ENCODE measurements at regions not wholly inside any gene's neighbourhood (a gene's known extent, or its start where the extent isn't known, plus 50 kb on each side); places are given as distances from the start of the nearest gene placed in this dataset.

GRCh38 chr1:98374098-98374497, 287.4 kb upstream of the SNX7 start:
- no peak for DNase-seq

GRCh38 chr1:98373056-98373455, 288.5 kb upstream of the SNX7 start:
- no peak for DNase-seq

GRCh38 chr1:98371764-98372163, 289.8 kb upstream of the SNX7 start:
- DNase-seq, result no peak

DNA sequence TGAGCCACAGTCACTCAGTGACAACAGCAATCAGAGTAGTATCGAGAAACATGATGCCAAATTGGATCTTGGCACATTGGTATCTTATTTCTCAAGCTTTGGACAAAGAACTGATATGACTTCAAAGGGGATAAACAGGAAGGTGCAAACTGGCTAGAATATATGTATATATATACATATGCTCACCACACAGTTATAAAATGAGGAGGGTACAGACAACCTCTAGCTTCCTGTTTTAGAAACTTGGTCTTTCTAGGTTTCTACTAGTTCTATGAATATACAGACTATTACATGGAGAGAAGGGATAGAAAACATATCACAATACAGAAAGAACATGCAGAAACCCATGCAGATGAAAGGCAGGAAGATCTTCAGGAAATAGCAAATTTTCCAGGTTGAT, 292.1 kb upstream of the SNX7 start:
- DNase-seq, result no peak

- DNase-seq, result no peak
These were observed 292.5 kb upstream of the SNX7 start for GRCh38 chr1:98368995-98369394.

- no peak for DNase-seq
These were observed 294.1 kb upstream of the SNX7 start for GRCh38 chr1:98367426-98367825.

DNA sequence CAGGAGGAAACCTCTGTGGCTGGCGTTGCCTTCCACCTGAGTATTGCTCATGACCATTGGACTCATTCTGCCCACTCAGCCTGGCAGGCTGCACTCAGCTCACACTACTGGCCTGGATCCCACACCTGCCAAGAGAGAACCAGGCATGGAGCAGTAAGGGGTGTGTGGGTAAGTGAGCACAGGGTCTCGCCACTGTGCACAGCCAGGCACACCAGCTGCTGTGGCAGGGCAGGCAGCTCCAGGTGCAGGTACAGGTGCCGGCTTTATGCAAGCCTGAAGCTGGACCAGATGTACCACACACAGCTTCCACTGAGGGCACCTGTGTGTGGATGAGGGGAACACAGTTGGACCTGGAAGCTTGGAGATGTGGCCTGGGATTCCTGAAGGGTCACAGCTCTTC, 295.2 kb upstream of the SNX7 start:
- no peak for DNase-seq

GRCh38 chr1:98364544-98364943, 297.0 kb upstream of the SNX7 start:
- no peak for DNase-seq

DNA sequence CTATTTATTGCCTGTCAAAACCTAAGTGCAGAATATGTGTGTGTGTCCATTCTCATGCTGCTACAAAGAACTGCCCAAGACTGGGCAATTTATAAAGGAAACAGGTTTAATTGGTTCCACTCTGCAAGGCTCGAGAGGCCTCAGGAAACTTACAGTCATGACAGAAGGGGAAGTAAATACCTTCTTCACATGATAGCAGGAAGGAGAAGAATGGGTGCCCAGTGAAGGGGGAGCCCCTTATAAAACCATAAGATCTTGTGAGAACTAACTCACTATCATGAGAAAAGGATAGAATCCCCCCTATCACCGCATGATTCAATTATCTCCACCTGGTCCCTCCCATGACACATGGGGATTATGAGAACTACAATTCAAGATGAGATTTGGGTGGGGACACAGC, 300.7 kb upstream of the SNX7 start:
- no peak for DNase-seq

- no peak for DNase-seq
These were observed 305.7 kb upstream of the SNX7 start for GRCh38 chr1:98355656-98356383.

- DNase-seq, result no peak
These were observed 309.1 kb upstream of the SNX7 start for GRCh38 chr1:98352378-98352777.

DNA sequence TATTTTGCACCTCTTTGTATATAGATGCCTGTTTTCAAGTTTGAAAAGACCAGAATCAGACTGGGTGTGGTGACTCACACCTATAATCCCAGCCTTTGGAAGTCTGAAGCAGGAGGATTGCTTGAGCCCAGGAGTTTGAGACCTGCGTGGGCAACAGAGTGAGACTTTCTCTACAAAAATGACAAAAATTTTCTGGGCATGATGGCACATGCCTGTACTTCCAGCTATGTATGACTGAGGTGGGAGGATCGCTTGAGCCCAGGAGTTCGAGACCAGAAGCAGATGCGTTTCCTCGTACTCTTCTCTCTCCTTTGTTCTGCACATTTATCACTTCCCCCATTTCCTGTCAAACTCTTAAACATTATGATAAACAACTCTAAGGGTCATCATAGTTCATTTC, 310.0 kb upstream of the SNX7 start:
- DNase-seq, result no peak

DNA sequence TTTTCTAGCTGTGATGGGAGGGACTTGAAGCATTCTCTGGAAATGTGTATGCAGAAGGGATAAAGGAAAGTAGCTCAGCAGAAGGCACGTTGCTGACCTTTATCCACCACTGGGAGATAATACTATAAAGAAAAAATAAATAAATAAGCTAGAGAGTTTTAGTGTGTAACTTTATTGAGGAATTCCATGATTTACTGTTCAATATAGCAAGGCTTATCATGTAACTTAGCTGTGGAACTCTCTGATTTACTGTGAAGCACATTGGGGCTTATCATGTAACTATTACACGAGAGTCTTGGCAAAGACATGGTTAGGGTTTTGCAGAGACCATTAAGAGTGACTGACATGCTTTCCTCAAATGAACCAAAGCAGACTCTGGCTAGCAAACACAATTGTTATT, 316.1 kb upstream of the SNX7 start:
- DNase-seq, result no peak

GRCh38 chr1:98344731-98345130, 316.8 kb upstream of the SNX7 start:
- DNase-seq, result no peak

DNA sequence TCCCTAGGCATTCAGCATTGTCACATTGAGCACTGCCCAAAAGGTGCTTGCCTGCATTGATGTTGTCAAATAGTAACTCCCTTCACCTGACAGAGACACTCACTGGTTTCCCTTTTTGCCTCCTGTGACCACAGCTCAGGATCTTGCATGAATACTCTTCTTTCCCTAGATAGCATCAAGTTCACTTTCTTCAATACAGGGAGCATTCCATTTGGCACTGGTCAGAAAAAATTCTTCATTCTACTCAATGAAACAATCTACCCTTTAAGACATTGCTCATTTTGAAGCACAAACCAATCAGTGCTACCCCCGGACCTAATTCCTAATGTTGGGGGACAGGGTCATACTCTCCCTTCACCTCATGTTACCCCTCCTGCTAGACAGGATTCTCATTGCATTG, 319.0 kb upstream of the SNX7 start:
- no peak for DNase-seq

DNA sequence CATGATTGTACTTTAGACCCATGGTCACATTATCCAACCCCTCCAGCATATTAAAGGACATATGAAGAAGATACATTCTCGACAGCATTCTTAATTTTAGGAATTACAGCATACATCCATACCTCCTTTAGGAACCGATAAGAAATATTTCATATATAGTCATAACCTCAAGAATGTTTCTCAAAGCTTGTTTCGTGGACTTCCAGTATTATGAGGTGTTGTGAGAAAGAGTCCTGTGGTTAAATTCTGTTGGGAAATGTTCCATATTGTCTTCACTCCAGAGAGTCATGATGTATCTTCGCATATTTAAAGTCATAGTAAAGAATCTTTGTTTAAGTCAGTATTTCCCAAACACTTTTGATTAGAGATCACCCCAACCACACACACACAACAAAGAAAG, 321.0 kb upstream of the SNX7 start:
- no peak for DNase-seq

- no peak for DNase-seq
These were observed 324.9 kb upstream of the SNX7 start for GRCh38 chr1:98336472-98337083.

DNA sequence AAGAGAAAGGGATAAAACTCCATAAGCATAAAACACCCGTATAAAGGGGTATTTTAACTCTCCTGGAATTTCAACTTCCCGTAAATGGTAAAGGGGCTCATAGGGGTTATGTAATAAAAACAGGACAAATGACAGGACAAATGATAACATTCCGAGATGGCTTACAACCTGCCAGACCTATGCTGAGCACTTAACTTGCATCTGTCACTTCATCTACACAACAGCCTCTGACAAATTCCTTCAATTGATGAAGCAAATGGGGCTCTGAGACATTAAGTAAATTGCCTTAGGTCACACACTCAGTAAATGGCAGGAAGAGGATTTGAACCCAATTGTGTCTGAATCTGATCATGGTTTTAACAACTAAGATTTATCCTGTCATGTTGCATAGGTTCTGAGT, 327.6 kb upstream of the SNX7 start:
- no peak for DNase-seq

- no peak for DNase-seq
These were observed 328.1 kb upstream of the SNX7 start for GRCh38 chr1:98333406-98333805.

DNA sequence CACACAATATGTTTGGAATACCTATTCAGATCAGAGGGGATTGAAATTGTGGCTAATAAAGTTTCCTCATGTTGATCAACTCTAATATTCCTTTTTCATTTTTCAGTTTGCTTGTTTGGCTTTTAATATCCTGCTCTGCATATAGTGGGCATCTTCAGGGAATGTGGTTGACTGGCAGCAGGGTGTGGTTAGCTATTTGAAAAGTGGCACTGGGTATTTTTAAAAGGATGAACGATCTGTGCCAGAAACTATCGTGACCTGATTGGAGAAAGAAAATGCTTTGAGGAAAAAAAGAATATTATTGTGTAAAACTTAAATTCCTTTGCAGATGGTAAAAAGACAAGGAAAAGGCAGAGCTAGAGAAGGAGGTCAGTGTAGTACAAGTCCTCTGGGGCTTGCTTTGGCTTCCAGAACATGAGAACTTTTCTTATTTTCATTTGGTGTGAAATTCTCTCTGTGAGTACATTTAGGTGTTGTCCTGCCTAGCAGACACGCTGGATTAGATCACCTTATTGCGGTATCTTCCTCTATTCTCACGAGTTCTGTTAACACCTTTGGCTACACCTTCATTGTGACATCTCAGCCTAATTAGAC, 329.7 kb upstream of the SNX7 start:
- DNase-seq, result no peak

DNA sequence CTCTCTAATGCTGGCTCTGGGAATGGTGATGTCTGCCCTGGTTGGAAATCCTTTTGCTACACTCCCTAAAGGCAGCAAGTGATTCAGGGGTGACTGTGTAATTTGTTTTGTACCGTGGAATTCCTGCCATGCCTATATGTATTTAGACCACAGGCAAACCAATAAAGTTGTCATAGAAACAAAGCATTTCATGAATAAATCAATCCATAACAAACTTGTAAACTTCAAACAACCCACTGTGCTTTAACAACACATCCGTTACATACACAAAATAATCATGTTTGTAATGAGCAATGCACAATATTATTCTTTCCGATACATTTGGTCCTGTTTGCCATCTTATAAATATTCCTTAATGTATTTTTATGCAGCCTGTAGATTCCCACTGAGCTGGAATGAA, 330.3 kb upstream of the SNX7 start:
- DNase-seq, result no peak

GRCh38 chr1:98330224-98330623, 331.3 kb upstream of the SNX7 start:
- no peak for DNase-seq

DNA sequence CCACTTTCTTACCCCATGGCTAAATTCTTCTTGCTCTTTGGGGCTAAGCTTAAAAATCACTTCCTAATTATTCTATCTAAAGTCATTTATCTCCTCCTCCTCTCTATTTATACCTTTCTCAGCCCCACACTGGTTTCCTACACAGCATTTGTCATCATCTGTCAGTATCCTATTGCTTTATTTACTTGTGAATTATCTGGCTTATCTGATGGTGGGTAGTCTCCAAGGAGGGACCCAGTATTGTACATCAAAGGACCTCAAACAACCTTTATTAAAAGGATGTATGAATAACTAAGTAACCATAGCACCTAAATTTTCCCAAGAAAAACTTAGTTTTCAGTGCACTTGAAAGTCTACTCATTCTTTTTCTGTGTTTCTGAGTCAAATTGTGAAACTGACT, 332.7 kb upstream of the SNX7 start:
- no peak for DNase-seq

DNA sequence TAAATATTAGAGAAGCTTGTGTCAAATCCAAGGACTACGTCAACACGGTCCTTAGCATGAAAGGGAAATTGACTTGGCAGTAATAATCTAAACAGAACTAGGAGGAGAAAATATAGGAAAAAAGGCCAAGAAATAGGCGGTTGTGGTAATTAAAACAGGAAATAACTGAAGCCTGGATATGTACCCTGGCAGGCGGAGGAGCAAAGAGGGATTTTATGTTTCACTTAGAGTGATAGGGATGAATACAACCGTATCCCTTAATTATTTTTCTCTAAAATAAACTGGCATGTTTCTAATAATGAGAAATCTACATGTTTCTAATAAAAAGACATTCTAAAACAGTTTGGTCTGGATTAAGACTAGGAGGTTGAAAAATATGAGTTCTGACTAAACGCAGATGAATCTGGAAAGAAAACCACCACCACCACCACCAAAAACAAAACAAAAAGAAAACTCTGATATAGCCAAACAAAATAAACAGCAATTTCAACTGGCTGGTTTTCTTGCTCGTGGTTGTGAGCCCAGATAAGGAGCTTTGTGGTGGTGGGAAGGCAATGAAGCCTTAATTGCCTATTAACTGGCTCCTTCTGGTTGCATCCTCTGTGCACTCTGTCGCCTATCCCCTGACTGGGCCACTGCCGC, 334.2 kb upstream of the SNX7 start:
- no peak for DNase-seq

All from activated CD8-positive, alpha-beta memory T cell treated with anti-CD3 and anti-CD28 coated beads for 24 hours (primary cell).